H9 (cell line): ENCODE measurements at regions not wholly inside any gene's neighbourhood (a gene's known extent, or its start where the extent isn't known, plus 50 kb on each side); places are given as distances from the start of the nearest gene placed in this dataset.

Experiments used
- DNase-seq: peaks from one replicate; pipeline ENCODE4 v3.0.0-alpha.2; 2017
- H2AFZ ChIP-seq: one replicate; pipeline ENCODE4 v1.6.1; 2013; ENCODE audit warnings: mild to moderate bottlenecking, low read length, control low read depth, moderate library complexity
- H2AK5ac ChIP-seq: 2 replicates; pipeline ENCODE4 v1.6.1; 2013; ENCODE audit warnings: low read length, control low read depth, mixed read lengths; ENCODE audit not compliant: insufficient read length
- H2BK120ac ChIP-seq: one replicate; pipeline ENCODE4 v1.6.1; 2013; ENCODE audit warnings: low read depth, mild to moderate bottlenecking, low read length, control low read depth, inconsistent platforms; ENCODE audit not compliant: poor library complexity, severe bottlenecking
- H2BK12ac ChIP-seq: 2 replicates; pipeline ENCODE4 v1.6.1; 2013; ENCODE audit warnings: low read length, control low read depth, mixed read lengths, low read depth; ENCODE audit not compliant: insufficient read length
- H2BK15ac ChIP-seq: 2 replicates; pipeline ENCODE4 v1.6.1; 2013; ENCODE audit warnings: low read depth, low read length, control low read depth
- H2BK20ac ChIP-seq: one replicate; pipeline ENCODE4 v1.6.1; 2013; ENCODE audit warnings: low read depth, mild to moderate bottlenecking, low read length, control low read depth, inconsistent platforms; ENCODE audit not compliant: poor library complexity, severe bottlenecking
- H2BK5ac ChIP-seq: 2 replicates; pipeline ENCODE4 v1.6.1; 2013; ENCODE audit warnings: low read length, control low read depth, mixed read lengths; ENCODE audit not compliant: insufficient read length
- H3K14ac ChIP-seq: 2 replicates; pipeline ENCODE4 v1.6.1; 2013; ENCODE audit warnings: low read length, control low read depth; ENCODE audit not compliant: insufficient read depth
- H3K18ac ChIP-seq: 2 replicates; pipeline ENCODE4 v1.6.1; 2013; ENCODE audit warnings: low read depth, mild to moderate bottlenecking, mixed read lengths, low read length, control low read depth; ENCODE audit not compliant: insufficient read length
- H3K23ac ChIP-seq: 2 replicates; pipeline ENCODE4 v1.6.1; 2013; ENCODE audit warnings: low read length, control low read depth, mixed read lengths, low read depth; ENCODE audit not compliant: insufficient read length
- H3K23me2 ChIP-seq: 2 replicates; pipeline ENCODE4 v1.6.1; 2013; ENCODE audit warnings: low read depth, mild to moderate bottlenecking, mixed read lengths, low read length, control low read depth; ENCODE audit not compliant: insufficient read length, poor library complexity, severe bottlenecking
- H3K27ac ChIP-seq: 2 replicates; pipeline ENCODE4 v1.5.1; 2013; ENCODE audit warnings: low read length, control low read depth, mixed read lengths, low read depth; ENCODE audit not compliant: insufficient read length
- H3K27me3 ChIP-seq: 2 replicates; pipeline ENCODE4 v1.6.1; 2013; ENCODE audit warnings: low read length, control low read depth, inconsistent platforms; ENCODE audit not compliant: insufficient read depth
- H3K4ac ChIP-seq: 2 replicates; pipeline ENCODE4 v1.6.1; 2013; ENCODE audit warnings: low read depth, mild to moderate bottlenecking, control low read depth, inconsistent platforms, low read length, moderate library complexity
- H3K4me1 ChIP-seq: 2 replicates; pipeline ENCODE4 v1.6.1; 2013; ENCODE audit warnings: low read length, control low read depth, inconsistent platforms; ENCODE audit not compliant: insufficient read depth
- H3K4me2 ChIP-seq: 2 replicates; pipeline ENCODE4 v1.6.1; 2013; ENCODE audit warnings: low read length, control low read depth, mixed read lengths; ENCODE audit not compliant: insufficient read length, insufficient read depth
- H3K56ac ChIP-seq: 2 replicates; pipeline ENCODE4 v1.6.1; 2013; ENCODE audit warnings: low read depth, mild to moderate bottlenecking, mixed read lengths, low read length, control low read depth; ENCODE audit not compliant: insufficient read length
- H3K79me1 ChIP-seq: 2 replicates; pipeline ENCODE4 v1.6.1; 2013; ENCODE audit warnings: low read depth, mild to moderate bottlenecking, moderate library complexity, low read length, control low read depth, inconsistent platforms; ENCODE audit not compliant: insufficient read depth, poor library complexity, severe bottlenecking
- H3K79me2 ChIP-seq: 2 replicates; pipeline ENCODE4 v1.6.1; 2013; ENCODE audit warnings: low read length, control low read depth, inconsistent platforms; ENCODE audit not compliant: insufficient read depth
- H3K9ac ChIP-seq: 2 replicates; pipeline ENCODE4 v1.6.1; 2013; ENCODE audit warnings: low read length, control low read depth, mixed read lengths; ENCODE audit not compliant: insufficient read length; ENCODE audit errors: extremely low read depth
- H3K9me3 ChIP-seq: one replicate; pipeline ENCODE4 v1.6.1; 2013; ENCODE audit warnings: low read depth, low read length, inconsistent platforms; ENCODE audit not compliant: control insufficient read depth
- H3T11ph ChIP-seq: one replicate; pipeline ENCODE4 v1.6.1; 2013; ENCODE audit warnings: mild to moderate bottlenecking, low read length, control low read depth, inconsistent platforms
- H4K20me1 ChIP-seq: one replicate; pipeline ENCODE4 v1.6.1; 2013; ENCODE audit not compliant: control insufficient read depth, insufficient read length, insufficient read depth
- H4K5ac ChIP-seq: 2 replicates; pipeline ENCODE4 v1.6.1; 2013; ENCODE audit warnings: low read depth, mild to moderate bottlenecking, mixed read lengths, low read length, control low read depth; ENCODE audit not compliant: insufficient read length
- H4K8ac ChIP-seq: replicated peaks from 2 replicates; pipeline ENCODE4 v1.6.1; 2013; ENCODE audit warnings: low read length, control low read depth, mixed read lengths, low read depth; ENCODE audit not compliant: insufficient read length
- H4K91ac ChIP-seq: 2 replicates; pipeline ENCODE4 v1.6.1; 2013; ENCODE audit warnings: low read depth, mild to moderate bottlenecking, moderate library complexity, mixed read lengths, low read length, control low read depth; ENCODE audit not compliant: insufficient read length
- H3K27ac Mint-ChIP-seq, 3 experiments: 2 replicates in 2 of 3; 3 replicates in 1 of 3; pipeline ENCODE4 v1.8.0; 2020 to 2021; ENCODE audit warnings: mixed read lengths in 3 of 3, mild to moderate bottlenecking in 1 of 3, moderate library complexity in 1 of 3
- H3K27me3 Mint-ChIP-seq: 2 replicates; pipeline ENCODE4 v1.8.0; 2021; ENCODE audit warnings: low read depth, mild to moderate bottlenecking, moderate library complexity, mixed read lengths
- H3K36me3 Mint-ChIP-seq, 3 experiments: 2 replicates in 2 of 3; 3 replicates in 1 of 3; pipeline ENCODE4 v1.8.0; 2020 to 2021; ENCODE audit warnings: low read depth in 3 of 3, mixed read lengths in 3 of 3; ENCODE audit not compliant: insufficient read depth in 1 of 3
- H3K4me1 Mint-ChIP-seq, 2 experiments: 2 replicates each; pipeline ENCODE4 v1.8.0; 2020; ENCODE audit warnings: mixed read lengths in 2 of 2
- H3K4me3 Mint-ChIP-seq, 2 experiments: 2 replicates in 1 of 2; 3 replicates in 1 of 2; pipeline ENCODE4 v1.8.0; 2020 to 2021; ENCODE audit warnings: mild to moderate bottlenecking in 2 of 2, mixed read lengths in 2 of 2, moderate library complexity in 1 of 2
- H3K9me3 Mint-ChIP-seq, 2 experiments: 2 replicates in 1 of 2; 3 replicates in 1 of 2; pipeline ENCODE4 v1.8.0; 2020; ENCODE audit warnings: mild to moderate bottlenecking in 2 of 2, mixed read lengths in 2 of 2, moderate library complexity in 1 of 2
- CTCF ChIP-seq: fragments of 200-600 bp; sonication (generic); conservative IDR thresholded peaks from 3 replicates; pipeline ENCODE4 v1.8.0; 2021; ENCODE audit warnings: antibody characterized with exemption, mild to moderate bottlenecking
- WGBS: extraction: QIAGEN DNeasy Blood & Tissue Kit; methylation state at CpG from one replicate; pipeline ENCODE4 v1.1.7; 2013; ENCODE audit warnings: missing lambda C conversion rate, low lambda C conversion rate, mixed read lengths; ENCODE audit not compliant: insufficient read length; ENCODE audit errors: extremely low coverage; 5-methylcytosine and 5-hydroxymethylcytosine counted together

GRCh38 chr16:16830401-16830800 is 451.5 kb downstream of the NPIPA7 start:
- no peak overlapping the region for H3K4me2 ChIP-seq
- H3K79me1 ChIP-seq, result no peaks in the 10 kb centered on the region
- H3K27ac Mint-ChIP-seq, result no peak overlapping the region
- H3K9me3 Mint-ChIP-seq, result no peaks in the 10 kb centered on the region
- H2AFZ ChIP-seq, result no peak overlapping the region
- no peak overlapping the region for H3T11ph ChIP-seq
- no peak overlapping the region for H2BK20ac ChIP-seq
- H3K4me1 Mint-ChIP-seq, result peaks cover 8% of the 10 kb centered on the region in 2 experiments
- no peak overlapping the region for H2AK5ac ChIP-seq
- H2BK12ac ChIP-seq, result no peak overlapping the region
- no peak for TF ChIP-seq CTCF
- no peak for DNase-seq
- no peaks in the 10 kb centered on the region for H3K23me2 ChIP-seq
- no peak overlapping the region for H3K14ac ChIP-seq
- H3K27me3 Mint-ChIP-seq, result no peaks in the 10 kb centered on the region
- H4K8ac ChIP-seq, result no peak overlapping the region
- no peak overlapping the region for H3K56ac ChIP-seq
- no peaks in the 10 kb centered on the region for H4K20me1 ChIP-seq
- WGBS, result no CpG with 5 or more reads among the region's 1 CpG
- H3K27ac ChIP-seq, result no peak overlapping the region
- H4K5ac ChIP-seq, result no peak overlapping the region
- H3K4me1 ChIP-seq, result no peaks in the 10 kb centered on the region
- no peak overlapping the region for H3K18ac ChIP-seq
- H3K4me3 Mint-ChIP-seq, result no peak overlapping the region
- H3K79me2 ChIP-seq, result no peaks in the 10 kb centered on the region
- H3K36me3 Mint-ChIP-seq, result no peaks in the 10 kb centered on the region; a peak in 1 of 7 replicates
- no peak overlapping the region for H3K9ac ChIP-seq
- no peak overlapping the region for H2BK120ac ChIP-seq
- H4K91ac ChIP-seq, result no peak overlapping the region
- H2BK5ac ChIP-seq, result no peak overlapping the region
- H3K23ac ChIP-seq, result no peak overlapping the region
- no peaks in the 10 kb centered on the region for H3K9me3 ChIP-seq
- no peaks in the 10 kb centered on the region for H3K27me3 ChIP-seq
- no peak overlapping the region for H3K4ac ChIP-seq
- no peak overlapping the region for H2BK15ac ChIP-seq
